Activated CD4-positive, alpha-beta memory T cell treated with anti-CD3 and anti-CD28 coated beads, Interleukin-2, amount 10 ng/mL, durations not matched to agents 7 days and 5 days (primary cell): ENCODE measurements at regions not wholly inside any gene's neighbourhood (a gene's known extent, or its start where the extent isn't known, plus 50 kb on each side); places are given as distances from the start of the nearest gene placed in this dataset.

Experiments
- CTCF ChIA-PET: fragments of 350-600 bp; sonication (Branson Sonifier 250); formaldehyde crosslinking; loops from one replicate; lab custom pipeline; 2021; ENCODE audit warnings: antibody characterized with exemption, inconsistent platforms; lab: Charles Lee
- POLR2A ChIA-PET: fragments of 350-600 bp; sonication (Branson Sonifier 250); formaldehyde crosslinking; loops from one replicate; lab custom pipeline; 2021; ENCODE audit warnings: antibody characterized with exemption; lab: Charles Lee
- DNase-seq: peaks from one replicate; pipeline ENCODE4 v3.0.0-alpha.2; 2020
- H3K27ac Mint-ChIP-seq: one replicate; pipeline ENCODE4 v1.8.0; 2021; ENCODE audit warnings: mild to moderate bottlenecking, mixed read lengths
- H3K27me3 Mint-ChIP-seq: one replicate; pipeline ENCODE4 v1.8.0; 2021; ENCODE audit warnings: mixed read lengths
- H3K36me3 Mint-ChIP-seq: one replicate; pipeline ENCODE4 v1.8.0; 2021; ENCODE audit warnings: low read depth, mixed read lengths
- H3K4me1 Mint-ChIP-seq: one replicate; pipeline ENCODE4 v1.8.0; 2021; ENCODE audit warnings: mixed read lengths
- H3K4me3 Mint-ChIP-seq: one replicate; pipeline ENCODE4 v1.8.0; 2021; ENCODE audit warnings: mild to moderate bottlenecking, mixed read lengths
- H3K9me3 Mint-ChIP-seq: one replicate; pipeline ENCODE4 v1.8.0; 2021; ENCODE audit warnings: mixed read lengths

DNA sequence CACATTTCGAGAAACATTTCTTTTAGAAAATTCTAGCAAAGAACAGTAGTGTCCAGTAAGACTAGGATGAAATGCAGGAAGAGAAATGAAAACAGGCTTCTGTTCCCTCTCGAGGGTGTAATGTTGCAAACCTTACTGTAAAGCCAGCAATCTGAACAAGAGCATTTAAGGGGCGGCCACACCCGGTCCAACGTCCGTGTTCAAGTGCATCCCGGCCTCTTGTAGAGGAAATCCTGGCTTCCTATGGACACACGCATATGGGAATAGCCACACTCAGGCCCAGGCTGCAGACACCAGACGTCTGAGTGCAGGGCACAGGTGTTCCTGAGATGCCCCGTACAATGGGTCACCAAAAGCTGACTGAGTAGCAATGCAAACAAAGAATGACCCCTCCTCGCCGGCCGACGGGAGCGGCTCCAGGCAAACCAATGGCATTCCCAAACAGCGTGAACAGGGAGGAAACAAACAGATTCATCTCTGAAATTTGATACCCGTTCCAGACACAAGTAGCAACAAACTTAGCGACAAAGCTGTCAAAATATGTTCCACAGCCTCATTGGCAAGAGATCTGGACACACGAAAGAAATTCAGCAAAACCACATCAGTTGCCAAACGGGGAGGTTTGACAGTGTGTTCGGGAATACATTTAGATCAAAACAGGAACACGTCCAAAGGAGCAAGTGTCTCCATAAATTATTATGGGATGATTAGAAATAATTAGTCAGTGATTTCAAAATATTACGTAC is 278.6 kb upstream of the TSHZ3 start:
- DNase-seq, result no peak
- Mint-ChIP-seq H3K27me3 (no peaks in the 10 kb centered on the region), H3K27ac (no peak overlapping the region), H3K9me3 (no peaks in the 10 kb centered on the region), H3K4me1 (no peaks in the 10 kb centered on the region), H3K36me3 (no peaks in the 10 kb centered on the region), H3K4me3 (no peak overlapping the region)
- ChIA-PET POLR2A (no interaction called here), CTCF (no interaction called here)

DNA sequence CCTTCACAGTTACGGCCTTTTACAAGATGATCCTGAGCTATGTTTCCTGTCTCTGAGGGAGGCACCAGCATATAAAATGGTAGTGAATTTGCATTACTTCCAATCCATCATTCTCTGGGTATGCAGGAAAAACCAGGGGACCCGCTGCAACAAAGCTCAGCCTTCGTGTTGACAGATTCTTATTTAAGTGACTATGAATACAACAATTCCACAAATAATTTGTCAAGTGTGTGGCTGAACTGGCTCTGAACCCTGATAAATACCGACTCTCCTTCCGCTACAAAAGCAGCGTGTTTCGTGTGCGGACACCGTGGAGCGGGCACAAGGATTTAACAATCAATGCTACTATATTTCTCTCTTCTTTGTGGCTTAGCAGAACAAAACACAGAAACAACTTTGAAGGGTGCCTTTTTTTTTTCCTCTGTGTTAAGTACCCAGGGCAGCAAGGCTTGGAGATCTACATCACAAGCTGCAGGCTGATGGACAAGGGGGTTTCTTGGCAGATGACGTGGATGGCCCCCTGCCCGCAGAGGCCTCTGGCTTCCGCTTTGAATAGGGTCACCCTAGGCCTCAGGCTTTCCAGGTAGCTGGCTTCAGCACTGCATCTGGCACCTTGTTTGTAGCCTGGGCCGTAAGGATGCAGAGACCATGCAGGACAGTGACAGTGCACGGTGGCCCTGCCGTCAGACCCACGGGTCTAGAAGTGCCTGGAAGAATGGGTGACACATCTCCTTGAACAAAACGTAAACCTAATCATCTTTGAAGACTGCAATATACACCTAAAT is 280.5 kb upstream of the TSHZ3 start:
- Mint-ChIP-seq H3K27me3 (no peaks in the 10 kb centered on the region), H3K4me1 (no peaks in the 10 kb centered on the region), H3K27ac (no peak overlapping the region), H3K9me3 (no peaks in the 10 kb centered on the region), H3K4me3 (no peak overlapping the region), H3K36me3 (no peaks in the 10 kb centered on the region)
- POLR2A ChIA-PET, result no interaction called here
- CTCF ChIA-PET, result no interaction called here
- DNase-seq, result no peak

DNA sequence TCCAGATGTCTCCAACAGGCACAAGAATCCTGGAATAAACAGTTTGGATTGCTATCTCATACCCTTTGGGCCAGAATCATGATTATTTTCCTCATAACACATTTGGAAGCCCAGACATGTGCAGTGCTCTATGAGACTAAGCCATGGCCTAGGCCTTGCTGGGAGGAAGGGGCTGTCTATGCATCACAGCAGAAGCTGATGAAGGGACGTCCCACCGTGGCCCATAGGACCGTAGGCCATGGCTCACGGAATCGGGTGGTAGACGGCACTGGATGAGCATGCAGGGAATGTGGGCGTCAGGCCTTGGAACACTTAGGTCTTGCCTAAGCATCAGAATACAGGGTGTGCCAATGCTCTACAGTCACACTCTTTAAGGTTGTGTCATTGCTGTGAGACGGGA is 283.8 kb upstream of the TSHZ3 start:
- Mint-ChIP-seq H3K4me1 (no peaks in the 10 kb centered on the region), H3K9me3 (no peaks in the 10 kb centered on the region), H3K36me3 (no peaks in the 10 kb centered on the region), H3K27ac (no peak overlapping the region), H3K4me3 (no peak overlapping the region), H3K27me3 (no peaks in the 10 kb centered on the region)
- POLR2A ChIA-PET, result no interaction called here
- no peak for DNase-seq
- CTCF ChIA-PET, result no interaction called here

DNA sequence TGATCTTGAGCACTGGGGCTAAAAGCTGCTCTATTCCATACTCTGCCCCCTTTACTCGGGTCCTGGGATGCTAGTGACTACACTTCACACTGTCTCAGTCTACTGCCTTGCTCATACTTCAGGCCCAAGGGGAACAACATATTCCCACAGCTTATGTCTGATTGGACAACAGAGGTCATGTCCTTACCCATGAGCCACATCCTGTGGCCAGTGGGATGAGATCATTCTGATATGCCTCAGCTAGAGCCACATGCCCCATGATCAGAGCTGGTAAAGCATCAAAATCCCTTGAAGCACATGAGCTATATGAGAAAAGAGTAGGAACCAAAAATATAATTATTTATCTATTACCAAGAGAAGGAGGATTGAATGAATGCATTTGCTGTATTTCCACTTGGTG is 290.1 kb upstream of the TSHZ3 start:
- Mint-ChIP-seq H3K9me3 (no peaks in the 10 kb centered on the region), H3K4me1 (no peaks in the 10 kb centered on the region), H3K27me3 (no peaks in the 10 kb centered on the region), H3K27ac (no peak overlapping the region), H3K4me3 (no peak overlapping the region), H3K36me3 (no peaks in the 10 kb centered on the region)
- ChIA-PET CTCF (no interaction called here), POLR2A (no interaction called here)
- no peak for DNase-seq

DNA sequence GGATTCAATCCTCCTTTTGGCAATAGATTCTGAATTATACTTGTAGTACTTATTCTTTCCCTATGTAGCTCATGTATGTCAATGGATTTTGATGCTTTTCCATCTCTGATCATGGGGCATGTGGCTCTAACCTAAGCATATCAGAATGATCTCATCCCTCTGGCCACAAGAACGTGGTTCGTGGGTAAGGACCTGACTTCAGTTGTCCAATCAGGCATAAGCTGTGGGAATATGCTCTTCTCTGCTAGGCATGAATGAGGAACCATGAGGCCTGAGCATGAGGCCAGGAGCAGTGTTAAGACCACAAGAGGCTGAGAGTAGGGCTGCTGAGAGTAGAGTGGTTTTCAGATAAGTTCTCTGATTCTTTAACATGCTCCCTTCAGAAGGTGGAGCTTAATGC is 292.4 kb upstream of the TSHZ3 start:
- H3K27me3 Mint-ChIP-seq, result no peaks in the 10 kb centered on the region
- no peaks in the 10 kb centered on the region for H3K36me3 Mint-ChIP-seq
- POLR2A ChIA-PET, result no interaction called here
- H3K27ac Mint-ChIP-seq, result no peak overlapping the region
- DNase-seq, result no peak
- no peaks in the 10 kb centered on the region for H3K4me1 Mint-ChIP-seq
- no peaks in the 10 kb centered on the region for H3K9me3 Mint-ChIP-seq
- no peak overlapping the region for H3K4me3 Mint-ChIP-seq
- CTCF ChIA-PET, result no interaction called here

DNA sequence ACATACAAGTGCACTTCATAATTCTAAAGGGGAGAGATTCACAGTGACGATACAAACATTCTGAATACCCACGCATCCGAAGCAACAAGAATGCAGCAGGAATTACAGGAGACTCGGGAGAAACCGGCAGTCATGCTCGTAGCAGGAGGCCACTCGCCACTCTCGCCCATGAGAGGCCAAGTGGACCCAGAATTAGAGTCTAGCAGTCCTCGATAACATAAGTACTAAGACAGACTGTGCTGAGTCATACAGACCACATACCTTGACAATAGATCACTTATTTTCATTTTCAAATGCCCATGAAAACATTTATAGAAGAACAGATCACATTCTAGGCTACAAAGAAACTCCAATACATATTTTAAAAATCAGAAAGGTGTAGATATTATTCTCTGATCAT is 299.1 kb upstream of the TSHZ3 start:
- CTCF ChIA-PET, result no interaction called here
- no peak for DNase-seq
- Mint-ChIP-seq H3K4me3 (no peak overlapping the region), H3K4me1 (no peaks in the 10 kb centered on the region), H3K36me3 (no peaks in the 10 kb centered on the region), H3K9me3 (no peaks in the 10 kb centered on the region), H3K27ac (no peak overlapping the region), H3K27me3 (no peaks in the 10 kb centered on the region)
- POLR2A ChIA-PET, result no interaction called here

DNA sequence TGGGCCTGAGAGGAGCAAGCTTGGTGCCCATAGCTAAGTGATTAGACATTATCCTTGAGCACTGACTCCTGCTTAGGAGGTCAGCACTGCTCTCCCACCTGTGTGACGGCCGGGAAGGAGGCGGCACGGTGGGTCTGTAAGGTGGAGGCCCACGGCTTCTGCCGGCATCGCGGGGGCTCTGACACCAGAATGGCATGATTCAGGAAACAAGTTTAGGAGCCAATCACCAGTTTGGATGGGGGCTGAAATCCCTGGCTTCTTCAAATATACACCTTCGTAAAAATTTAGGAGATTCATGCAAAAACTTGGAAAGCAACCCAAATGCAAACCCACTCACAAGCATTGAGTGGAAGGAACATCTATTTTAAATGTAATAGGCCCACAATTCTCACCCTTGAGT is 307.3 kb upstream of the TSHZ3 start:
- POLR2A ChIA-PET, result no interaction called here
- no peak for DNase-seq
- no peak overlapping the region for H3K27ac Mint-ChIP-seq
- no peaks in the 10 kb centered on the region for H3K4me1 Mint-ChIP-seq
- H3K9me3 Mint-ChIP-seq, result peaks cover 4% of the 10 kb centered on the region
- H3K36me3 Mint-ChIP-seq, result no peaks in the 10 kb centered on the region
- CTCF ChIA-PET, result no interaction called here
- H3K27me3 Mint-ChIP-seq, result no peaks in the 10 kb centered on the region
- no peak overlapping the region for H3K4me3 Mint-ChIP-seq

DNA sequence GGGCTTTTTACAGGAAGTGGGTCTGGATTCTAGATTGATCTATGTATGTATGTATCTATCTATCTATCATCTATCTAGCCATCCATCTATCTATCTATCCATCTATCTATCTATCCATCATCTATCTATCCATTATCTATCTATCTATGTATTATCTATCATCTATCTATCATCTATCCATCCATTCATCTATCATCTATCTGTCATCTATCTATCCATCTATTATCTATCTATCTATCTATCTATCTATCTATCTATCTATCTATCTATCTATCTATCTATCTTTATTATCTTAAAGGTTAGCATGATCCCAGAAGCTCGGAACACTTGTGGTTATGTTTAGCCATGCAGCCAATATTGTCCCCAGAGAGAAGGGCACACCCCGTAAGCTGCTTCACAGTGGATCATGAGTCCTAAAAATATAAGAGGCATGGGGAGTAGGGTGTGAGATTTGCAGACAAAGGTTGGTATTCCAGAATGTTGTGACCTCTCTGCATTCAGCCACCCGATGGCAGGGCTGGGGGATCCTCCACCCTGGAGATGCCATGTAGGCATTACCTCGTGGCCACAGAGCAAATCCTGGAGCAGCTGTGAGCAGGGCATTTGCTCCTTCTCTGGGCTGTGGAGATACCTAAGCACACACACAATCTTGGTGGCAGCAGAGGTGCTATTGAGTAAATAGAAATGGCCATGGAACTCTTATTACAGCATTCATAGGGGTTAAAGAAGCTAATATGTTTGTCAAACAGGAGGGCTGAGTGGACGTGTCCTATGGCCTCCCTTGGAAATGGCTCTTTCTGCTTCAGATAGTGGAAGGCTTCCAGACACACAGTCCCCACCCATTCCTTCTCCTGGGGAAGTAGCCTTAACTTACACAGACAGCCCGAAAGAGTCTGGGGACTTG is 310.0 kb upstream of the TSHZ3 start:
- Mint-ChIP-seq H3K9me3 (peaks cover 4% of the 10 kb centered on the region), H3K27ac (no peak overlapping the region), H3K27me3 (no peaks in the 10 kb centered on the region), H3K4me1 (no peaks in the 10 kb centered on the region), H3K4me3 (no peak overlapping the region), H3K36me3 (no peaks in the 10 kb centered on the region)
- no peak for DNase-seq
- POLR2A ChIA-PET, result no interaction called here
- CTCF ChIA-PET, result no interaction called here

DNA sequence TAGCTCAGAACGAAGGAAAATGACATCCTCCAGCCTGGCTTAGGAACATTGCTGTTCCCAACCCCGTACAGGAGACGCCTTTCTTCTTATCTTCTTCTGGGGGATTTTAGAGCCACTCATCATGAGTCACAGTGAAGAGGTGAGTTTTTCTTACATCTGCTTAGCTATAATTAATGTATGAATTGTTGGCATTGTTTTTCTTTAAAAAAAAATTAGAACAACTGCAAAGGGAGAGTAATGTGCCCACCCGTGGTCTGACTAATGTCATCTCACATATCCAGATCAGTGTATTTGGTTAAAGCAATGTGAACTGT is 310.6 kb upstream of the TSHZ3 start:
- ChIA-PET POLR2A (no interaction called here), CTCF (no interaction called here)
- H3K4me1 Mint-ChIP-seq, result no peaks in the 10 kb centered on the region

DNA sequence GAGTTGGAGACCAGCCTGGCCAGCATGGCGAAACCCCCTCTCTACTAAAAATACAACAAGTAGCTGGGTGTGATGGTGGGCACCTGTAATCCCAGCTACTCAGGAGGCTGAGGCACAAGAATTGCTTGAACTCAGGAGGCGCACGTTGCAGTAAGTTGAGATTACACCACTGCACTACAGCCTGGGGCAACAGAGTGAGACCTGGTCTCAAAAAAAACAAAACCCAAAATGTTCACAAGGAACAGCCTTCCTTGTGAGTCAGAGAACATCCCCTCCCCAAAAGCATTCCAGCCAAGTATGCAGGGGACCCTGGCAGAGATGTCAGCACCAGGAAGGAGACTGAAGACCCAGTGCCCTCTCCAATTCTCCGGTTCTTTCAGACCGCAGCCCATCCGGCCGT is 314.9 kb upstream of the TSHZ3 start:
- POLR2A ChIA-PET, result no interaction called here

More for the DNA sequence above, 310.6 kb upstream of the TSHZ3 start:
- H3K9me3 Mint-ChIP-seq, result peaks cover 2% of the 10 kb centered on the region
- H3K36me3 Mint-ChIP-seq, result no peaks in the 10 kb centered on the region
- H3K4me3 Mint-ChIP-seq, result no peak overlapping the region
- H3K27me3 Mint-ChIP-seq, result no peaks in the 10 kb centered on the region
- no peak for DNase-seq
- H3K27ac Mint-ChIP-seq, result no peak overlapping the region

DNA sequence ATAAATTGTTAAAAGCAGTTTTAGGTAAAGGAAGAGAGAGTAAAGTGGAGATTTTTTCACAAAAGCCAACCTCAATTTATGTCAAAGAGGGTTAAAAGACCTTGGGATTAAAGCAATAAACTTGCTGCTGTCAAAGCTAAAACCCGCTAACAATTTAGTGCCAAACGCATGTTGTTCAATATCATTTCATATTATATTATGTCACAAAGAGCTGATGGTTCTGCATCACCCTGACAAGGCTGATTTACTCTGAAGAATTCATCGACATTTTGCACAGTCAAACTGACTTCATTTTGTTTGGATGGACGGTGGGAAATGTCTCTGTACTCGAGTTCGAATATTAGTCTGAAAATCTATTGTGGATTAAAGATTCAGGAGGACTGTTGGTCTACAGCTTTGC is 315.8 kb upstream of the TSHZ3 start:
- CTCF ChIA-PET, result no interaction called here
- H3K27me3 Mint-ChIP-seq, result no peaks in the 10 kb centered on the region
- H3K9me3 Mint-ChIP-seq, result no peaks in the 10 kb centered on the region
- H3K36me3 Mint-ChIP-seq, result no peaks in the 10 kb centered on the region
- no peaks in the 10 kb centered on the region for H3K4me1 Mint-ChIP-seq
- no peak for DNase-seq
- POLR2A ChIA-PET, result no interaction called here
- H3K4me3 Mint-ChIP-seq, result no peak overlapping the region
- no peak overlapping the region for H3K27ac Mint-ChIP-seq

More for the DNA sequence above, 314.9 kb upstream of the TSHZ3 start:
- H3K36me3 Mint-ChIP-seq, result no peaks in the 10 kb centered on the region
- CTCF ChIA-PET, result no interaction called here
- no peak overlapping the region for H3K27ac Mint-ChIP-seq
- no peaks in the 10 kb centered on the region for H3K4me1 Mint-ChIP-seq
- no peaks in the 10 kb centered on the region for H3K27me3 Mint-ChIP-seq
- no peaks in the 10 kb centered on the region for H3K9me3 Mint-ChIP-seq
- no peak overlapping the region for H3K4me3 Mint-ChIP-seq
- no peak for DNase-seq

DNA sequence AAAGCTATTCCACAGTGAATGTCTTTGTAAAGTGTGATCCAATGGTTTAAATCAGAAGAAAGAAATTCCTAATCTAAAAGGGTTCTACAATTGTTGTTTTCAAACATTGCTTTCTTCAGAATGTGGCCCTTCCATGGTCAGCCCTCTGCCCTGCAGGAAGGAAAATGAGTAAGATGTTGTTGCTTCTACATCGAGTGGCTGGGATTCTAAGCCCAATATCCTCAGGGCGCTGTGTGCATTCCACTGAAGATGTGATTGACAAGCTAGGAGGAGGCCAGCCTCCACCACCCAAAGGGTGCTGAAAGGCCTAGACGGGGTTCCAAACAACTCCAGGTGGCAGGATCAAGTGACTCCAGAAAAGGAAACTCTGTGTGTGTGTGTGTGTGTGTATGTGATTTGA is 316.9 kb upstream of the TSHZ3 start:
- no peaks in the 10 kb centered on the region for H3K9me3 Mint-ChIP-seq
- H3K36me3 Mint-ChIP-seq, result no peaks in the 10 kb centered on the region
- ChIA-PET CTCF (interaction anchor here (0.6 kb wide), 1 partner anchor 278 kb away, joined by 4 read pairs; no protein-coding TSS in a partner anchor), POLR2A (no interaction called here)
- H3K4me3 Mint-ChIP-seq, result no peak overlapping the region
- H3K4me1 Mint-ChIP-seq, result no peaks in the 10 kb centered on the region
- H3K27ac Mint-ChIP-seq, result no peak overlapping the region
- DNase-seq, result no peak
- no peaks in the 10 kb centered on the region for H3K27me3 Mint-ChIP-seq

DNA sequence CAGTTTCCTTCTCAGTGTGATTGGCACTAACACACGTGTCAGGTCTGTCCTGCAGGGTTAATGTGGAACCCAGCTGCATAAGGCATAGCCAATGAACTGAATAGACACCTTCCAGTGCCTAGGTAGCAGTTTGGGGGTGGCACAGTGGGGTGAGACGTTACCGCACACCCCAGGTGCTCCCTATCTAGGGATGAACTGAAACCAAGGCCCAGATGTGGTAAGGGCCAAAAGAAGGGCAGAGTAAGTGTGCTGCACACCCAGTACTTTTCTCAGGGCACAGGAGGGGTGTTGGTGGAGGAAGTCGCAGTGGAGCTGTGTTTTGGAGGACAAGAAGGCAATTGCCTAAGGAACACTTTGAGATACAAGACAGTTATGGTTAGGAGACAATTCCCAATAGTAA is 317.9 kb upstream of the TSHZ3 start:
- no peak for DNase-seq
- Mint-ChIP-seq H3K9me3 (no peaks in the 10 kb centered on the region), H3K4me3 (no peak overlapping the region), H3K27me3 (no peaks in the 10 kb centered on the region), H3K36me3 (no peaks in the 10 kb centered on the region), H3K27ac (no peak overlapping the region), H3K4me1 (no peaks in the 10 kb centered on the region)
- ChIA-PET CTCF (no interaction called here), POLR2A (no interaction called here)
